Right renal pelvis (tissue), 4 donors: ENCODE measurements at regions not wholly inside any gene's neighbourhood (a gene's known extent, or its start where the extent isn't known, plus 50 kb on each side); places are given as distances from the start of the nearest gene placed in this dataset.
"Not testable (repeated sequence)": the region's sequence is repeated elsewhere in the genome, so short reads cannot be mapped to it uniquely, and the experiment has no call there.

ENCODE experiments used
- DNase-seq, 4 donors: peaks; one replicate each; pipeline ENCODE4 v3.0.0-alpha.2; 2013; ENCODE audit warnings: low read depth in 4 of 4, low spot score in 3 of 4, missing footprints in 1 of 4

DNA sequence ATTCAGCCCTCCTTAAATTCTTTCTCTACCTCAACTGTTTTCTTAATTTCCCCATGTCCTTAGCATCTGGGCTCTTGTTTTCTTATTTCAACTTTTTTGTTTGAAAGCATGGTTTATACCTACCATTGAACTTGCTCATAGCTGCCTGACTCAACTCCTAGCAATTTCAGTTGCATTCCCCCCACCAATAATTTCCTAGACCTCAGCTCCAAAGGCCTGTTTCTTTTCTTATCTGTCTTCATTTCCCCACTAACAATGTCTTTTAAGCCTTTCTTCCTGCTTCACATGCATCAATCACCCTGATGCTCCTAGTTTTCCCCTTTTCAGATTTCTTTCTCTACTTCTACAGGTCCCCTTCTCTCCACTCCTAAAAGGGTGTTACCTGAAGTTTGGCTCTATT is 129.7 kb upstream of the PDE4D start:
- no peak for DNase-seq

DNA sequence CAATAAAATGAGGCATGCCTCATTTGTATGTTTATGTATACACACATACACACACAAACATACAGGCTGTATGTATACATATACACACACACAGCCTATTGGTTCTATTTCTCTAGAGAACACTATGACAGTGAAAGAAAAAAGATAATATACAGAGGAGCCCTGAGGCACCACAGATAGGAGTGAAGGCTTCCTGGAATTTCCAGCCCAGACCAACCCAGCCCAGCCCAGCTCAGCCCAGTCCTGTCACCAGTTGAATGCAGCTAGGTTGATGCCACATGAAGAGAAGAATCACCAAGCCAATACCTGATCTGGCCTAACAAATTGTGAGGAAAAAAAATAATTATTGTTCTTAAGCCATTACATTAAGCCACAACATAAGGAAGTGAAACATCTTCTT is 126.9 kb upstream of the PDE4D start:
- DNase-seq, result no peak

DNA sequence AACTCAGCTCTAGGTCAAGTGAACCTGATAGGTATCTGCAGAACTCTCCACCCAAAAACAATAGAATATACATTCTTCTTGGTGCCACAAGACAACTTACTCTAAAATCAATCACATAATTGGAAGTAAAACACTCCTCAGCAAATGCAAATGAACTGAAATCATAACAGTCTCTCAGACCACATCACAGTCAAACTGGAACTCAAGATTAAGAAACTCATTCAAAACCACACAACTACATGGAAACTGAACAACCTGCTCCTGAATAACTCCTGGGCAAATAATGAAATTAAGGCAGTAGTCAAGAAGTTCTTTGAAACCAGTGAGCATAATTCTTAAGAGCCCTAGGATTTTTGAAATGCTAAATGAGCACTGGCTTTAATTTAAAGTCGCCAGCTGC is 125.4 kb upstream of the PDE4D start:
- DNase-seq, result not testable (repeated sequence)

GRCh38 chr5:60018091-60018490 is 124.6 kb upstream of the PDE4D start:
- DNase-seq, result no peak

- DNase-seq, result no peak
Observed at GRCh38 chr5:60014331-60014730, 120.8 kb upstream of the PDE4D start.

GRCh38 chr5:60010853-60011252 is 117.3 kb upstream of the PDE4D start:
- no peak for DNase-seq

DNA sequence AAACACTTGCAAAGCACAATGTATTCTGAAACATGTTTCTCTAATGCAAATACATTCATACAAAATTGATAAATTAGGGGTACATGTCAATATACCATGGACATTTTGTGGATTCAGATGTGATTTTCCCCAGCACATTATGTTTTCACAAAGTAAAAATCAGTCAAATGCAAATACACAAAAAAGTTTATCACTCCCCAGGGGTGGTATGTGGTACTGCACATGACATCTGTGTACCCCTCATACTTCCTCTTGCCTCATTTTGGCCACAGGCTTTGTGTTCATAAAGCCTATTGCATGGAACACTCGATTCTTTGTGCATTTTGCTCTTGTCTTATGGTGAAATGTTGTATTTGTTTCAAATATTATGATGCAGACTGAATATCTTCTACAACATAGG is 116.8 kb upstream of the PDE4D start:
- DNase-seq, result no peak

GRCh38 chr5:60007729-60008128 is 114.2 kb upstream of the PDE4D start:
- no peak for DNase-seq

DNA sequence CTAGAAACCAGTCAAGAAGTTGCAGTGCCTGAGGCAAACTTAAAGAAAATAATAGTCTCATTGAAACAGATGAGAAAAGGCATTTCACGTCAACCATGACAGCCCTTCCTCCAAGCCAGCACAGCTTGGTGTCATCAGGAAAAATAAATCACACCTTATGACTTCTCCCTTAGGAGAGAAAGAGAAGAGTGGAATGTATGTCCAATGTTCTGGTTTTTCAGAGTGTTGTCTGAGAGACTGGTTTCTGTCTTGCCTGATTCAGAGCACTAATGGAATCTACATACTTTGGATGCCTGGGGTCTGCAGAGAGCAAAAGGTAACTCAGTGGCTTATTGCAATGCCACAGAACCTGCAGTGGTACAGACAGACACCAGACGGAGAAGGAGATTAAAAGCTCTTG is 105.5 kb upstream of the PDE4D start:
- DNase-seq, result no peak

DNA sequence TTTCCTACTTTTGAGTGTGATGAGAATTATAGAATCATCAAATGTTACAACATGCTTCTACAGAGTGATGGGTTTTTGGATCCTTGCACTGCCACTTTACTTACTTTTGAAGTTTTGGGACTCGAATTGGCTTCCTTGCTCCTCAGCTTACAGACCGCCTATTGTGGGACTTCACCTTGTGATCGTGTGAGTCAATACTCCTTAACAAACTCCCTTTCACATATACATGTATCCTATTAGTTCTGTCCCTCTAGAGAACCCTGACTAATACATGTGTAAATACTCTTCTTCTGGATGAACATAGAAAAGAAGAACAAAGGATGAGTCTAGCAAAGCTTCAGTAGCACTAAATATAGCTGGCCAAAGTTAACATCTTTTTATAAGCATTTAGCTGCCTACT is 98.7 kb upstream of the PDE4D start:
- no peak for DNase-seq

GRCh38 chr5:59988396-59988795 is 94.9 kb upstream of the PDE4D start:
- DNase-seq, result no peak

DNA sequence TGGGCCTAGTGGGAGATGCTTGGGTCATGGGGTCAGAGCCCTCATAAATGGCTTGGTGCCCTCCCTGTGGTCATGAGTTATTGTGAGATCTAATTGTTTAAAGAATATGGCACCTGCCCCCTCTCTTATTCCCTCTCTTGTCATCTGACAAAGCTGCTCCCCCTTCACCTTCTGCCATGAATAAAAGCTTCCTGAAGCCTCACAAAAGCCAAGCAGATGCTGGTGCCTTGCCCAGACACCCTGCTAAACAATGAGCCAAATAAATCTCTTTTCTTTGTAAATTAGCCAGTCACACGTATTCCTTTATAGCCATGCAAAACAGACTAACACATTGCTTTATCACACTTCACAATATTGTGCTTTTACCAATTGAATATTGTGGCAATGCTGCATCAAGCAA is 82.8 kb upstream of the PDE4D start:
- DNase-seq, result no peak

- DNase-seq, result no peak
Observed at GRCh38 chr5:59972043-59972442, 78.5 kb upstream of the PDE4D start.

- no peak for DNase-seq
Observed at GRCh38 chr5:59959330-59959729, 65.8 kb upstream of the PDE4D start.

DNA sequence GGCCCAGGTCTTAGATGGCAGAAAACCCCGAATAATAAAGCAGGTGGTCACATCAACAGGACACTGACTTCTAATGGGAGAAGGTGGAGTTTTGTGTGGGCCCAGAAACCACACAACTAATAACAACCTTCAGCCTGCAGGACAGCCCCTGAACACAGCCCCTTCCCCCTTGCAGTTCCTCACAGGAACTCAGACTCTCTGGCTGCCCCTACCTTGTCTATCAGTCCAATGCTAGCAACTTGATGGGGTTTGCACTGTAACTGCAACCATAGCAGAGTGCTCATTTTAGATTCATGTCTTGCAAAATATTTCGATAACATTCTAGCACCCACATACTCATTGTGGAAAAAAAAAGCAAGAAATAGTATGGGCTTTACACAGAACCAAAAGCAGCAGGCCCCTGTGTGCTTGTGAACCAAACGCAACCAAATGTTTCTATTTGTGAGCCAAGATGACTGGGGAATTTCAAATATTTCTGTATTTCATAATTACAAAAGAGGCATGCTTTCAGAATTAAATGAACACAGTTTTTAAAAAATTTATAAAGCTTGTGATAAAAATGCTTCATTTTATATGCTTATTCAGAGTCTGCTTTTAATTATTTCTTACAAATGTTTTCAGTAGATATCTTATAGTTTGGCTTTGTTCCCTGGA is 62.7 kb upstream of the PDE4D start:
- no peak for DNase-seq

GRCh38 chr5:59955241-59955640 is 61.7 kb upstream of the PDE4D start:
- DNase-seq, result no peak

DNA sequence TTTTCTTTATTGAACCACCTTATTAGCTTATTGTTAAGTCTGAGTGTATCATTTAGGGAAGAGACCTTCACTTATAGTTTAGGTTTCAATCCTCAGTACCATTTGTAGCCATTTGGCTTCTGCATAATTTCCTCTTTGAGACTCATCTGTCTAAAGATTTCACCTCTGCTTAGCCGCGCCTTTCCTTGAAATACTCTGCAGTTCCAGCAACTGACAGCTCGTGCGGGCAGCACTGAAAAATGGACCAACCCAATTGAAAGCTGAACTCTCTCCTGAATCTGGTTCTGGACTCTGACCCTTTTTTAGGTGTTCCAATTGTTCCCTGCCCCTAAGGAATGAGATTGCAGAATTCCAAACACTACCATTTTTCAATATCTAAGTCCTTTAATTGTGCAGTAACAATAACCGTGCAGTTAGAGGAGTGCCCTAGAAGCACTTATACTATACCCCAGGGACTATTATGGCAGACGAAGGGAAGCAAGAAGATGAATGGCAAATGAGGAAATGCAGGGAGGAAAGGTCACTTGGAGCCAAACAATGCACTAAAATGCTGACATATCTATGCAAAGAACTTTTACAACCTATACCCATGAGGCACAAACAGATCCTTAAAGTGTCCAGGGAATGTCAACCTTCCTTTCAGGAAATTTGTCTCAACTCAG is 50.1 kb upstream of the PDE4D start:
- no peak for DNase-seq
